ENCODE measurements at regions not wholly inside any gene's neighbourhood (a gene's known extent, or its start where the extent isn't known, plus 50 kb on each side); places are given as distances from the start of the nearest gene placed in this dataset.

DNA sequence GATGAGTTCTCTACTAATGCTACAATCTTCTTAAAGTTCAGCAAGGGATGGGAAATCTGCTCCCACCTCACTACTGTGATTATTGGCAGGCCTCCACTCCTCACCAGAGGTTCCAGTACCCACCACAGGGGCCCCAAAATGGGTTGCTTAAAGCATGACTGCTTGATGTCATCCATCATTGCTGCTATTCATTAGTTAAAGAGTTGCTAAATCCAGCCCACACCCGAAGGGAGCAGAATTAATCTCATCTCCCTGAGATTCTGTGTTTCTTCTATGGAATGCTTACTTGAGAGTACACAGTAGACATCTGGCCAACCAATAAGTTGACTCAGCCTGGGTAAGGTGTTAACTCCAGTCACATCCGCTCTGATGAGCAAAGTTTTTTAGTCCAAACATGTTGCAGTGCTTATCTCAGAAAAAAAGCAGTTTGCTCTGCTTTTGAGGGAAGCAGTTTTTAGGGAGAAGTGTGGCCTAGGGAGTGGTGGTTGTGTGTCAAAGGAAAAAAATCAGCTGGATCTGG lies 690.2 kb upstream of the POU3F3 start:
- DNase-seq (ENCODE audit: low read depth) = no peak

- no peak for DNase-seq (ENCODE audit: low read depth)
Observed at GRCh38 chr2:104164721-104165252, 689.1 kb upstream of the POU3F3 start.

GRCh38 chr2:104177179-104177578 lies 676.7 kb upstream of the POU3F3 start:
- no peak for DNase-seq (ENCODE audit: low read depth)

GRCh38 chr2:104179644-104180043 lies 674.3 kb upstream of the POU3F3 start:
- no peak for DNase-seq (ENCODE audit: low read depth)

GRCh38 chr2:104200533-104201168 lies 653.3 kb upstream of the POU3F3 start:
- DNase-seq (ENCODE audit: low read depth) = no peak

GRCh38 chr2:104213758-104214157 lies 640.2 kb upstream of the POU3F3 start:
- DNase-seq (ENCODE audit: low read depth) = no peak

DNA sequence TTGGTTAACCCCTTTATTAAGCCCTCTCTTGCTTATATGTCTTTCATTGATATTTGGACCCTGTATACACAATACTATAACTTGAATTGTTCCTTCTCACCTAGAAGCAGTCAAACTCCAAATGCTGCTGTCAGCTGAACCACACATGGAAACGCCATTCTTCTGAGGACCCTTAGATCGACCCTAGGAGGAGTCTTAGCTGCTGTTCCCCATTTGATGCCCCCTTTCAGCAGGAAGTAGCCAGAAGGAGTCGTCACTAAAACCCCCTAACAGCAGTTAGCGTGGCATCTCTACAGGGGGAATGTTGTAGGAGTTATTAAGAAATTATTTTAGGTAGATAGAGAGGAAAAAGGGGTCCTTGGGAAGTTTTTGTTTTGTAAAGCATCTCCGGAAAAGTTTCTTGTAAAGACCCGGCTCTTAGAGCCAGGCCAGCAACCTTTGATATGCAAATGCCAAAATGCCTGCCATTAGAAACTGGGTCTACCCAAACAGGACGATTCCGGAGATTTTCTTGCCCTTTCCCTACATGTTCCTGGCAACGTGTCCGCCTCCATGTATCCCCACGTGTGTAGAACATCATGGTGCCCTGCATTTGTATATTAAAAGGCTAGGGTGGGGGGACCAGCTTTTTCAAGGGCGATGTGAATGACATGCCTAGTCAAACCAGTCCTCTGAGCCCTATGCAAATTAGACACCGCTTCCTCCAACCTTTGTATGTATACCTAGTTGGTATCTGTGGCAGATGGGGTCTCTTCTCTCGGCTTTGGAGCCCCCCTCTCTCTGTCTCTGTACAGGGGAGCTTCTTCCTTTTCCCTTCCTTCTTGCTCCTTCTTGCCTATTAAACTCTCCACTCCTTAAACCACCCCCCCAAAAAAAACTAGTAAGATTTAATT lies 638.4 kb upstream of the POU3F3 start:
- DNase-seq (ENCODE audit: low read depth) = no peak

GRCh38 chr2:104233591-104233990 lies 620.3 kb upstream of the POU3F3 start:
- no peak for DNase-seq (ENCODE audit: low read depth)

- no peak for DNase-seq (ENCODE audit: low read depth)
Observed at GRCh38 chr2:104236491-104236890, 617.4 kb upstream of the POU3F3 start.

DNA sequence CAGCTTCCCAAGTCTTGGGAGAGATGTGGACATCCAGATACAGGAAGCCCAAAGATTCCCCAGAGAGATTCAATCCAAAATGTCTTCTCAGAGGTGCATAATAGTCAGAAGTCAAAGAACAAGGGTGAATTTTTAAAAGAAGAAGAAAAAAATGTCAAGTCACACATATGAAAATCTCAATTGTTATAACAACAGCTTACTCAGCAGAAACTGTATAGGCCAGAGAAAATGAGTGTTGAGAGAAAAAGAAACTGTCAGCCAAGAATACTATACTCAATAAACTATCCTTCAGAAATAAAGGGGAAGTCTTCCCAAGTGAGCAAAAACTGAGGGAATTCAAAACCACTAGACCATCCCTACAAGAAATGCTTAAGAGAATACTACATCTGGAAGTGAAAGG lies 612.9 kb upstream of the POU3F3 start:
- no peak for DNase-seq (ENCODE audit: low read depth)

- no peak for DNase-seq (ENCODE audit: low read depth)
Observed at GRCh38 chr2:104249629-104250028, 604.3 kb upstream of the POU3F3 start.

GRCh38 chr2:104250635-104251034 lies 603.3 kb upstream of the POU3F3 start:
- no peak for DNase-seq (ENCODE audit: low read depth)

DNA sequence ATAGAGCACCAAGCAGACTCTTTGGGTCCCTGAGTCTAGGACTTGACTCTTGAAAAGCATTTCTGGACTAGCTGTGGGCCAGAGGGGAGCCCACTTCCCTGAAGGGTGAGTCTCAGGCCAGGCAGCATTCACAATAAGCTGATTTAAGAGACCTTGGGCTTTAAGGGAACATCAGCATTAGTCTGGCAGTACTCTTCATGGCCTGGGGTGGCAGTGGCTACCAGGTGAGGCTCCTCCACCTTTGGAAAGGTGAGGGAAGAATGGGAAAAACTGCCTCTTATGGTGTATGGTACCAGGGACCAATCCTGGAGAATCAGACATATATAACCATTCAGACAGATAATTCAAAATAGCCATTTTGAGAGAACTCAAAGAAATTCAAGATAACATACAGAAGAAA lies 599.9 kb upstream of the POU3F3 start:
- DNase-seq (ENCODE audit: low read depth) = no peak

GRCh38 chr2:104262714-104263113 lies 591.2 kb upstream of the POU3F3 start:
- DNase-seq (ENCODE audit: low read depth) = no peak

GRCh38 chr2:104279646-104280045 lies 574.3 kb upstream of the POU3F3 start:
- no peak for DNase-seq (ENCODE audit: low read depth)

DNA sequence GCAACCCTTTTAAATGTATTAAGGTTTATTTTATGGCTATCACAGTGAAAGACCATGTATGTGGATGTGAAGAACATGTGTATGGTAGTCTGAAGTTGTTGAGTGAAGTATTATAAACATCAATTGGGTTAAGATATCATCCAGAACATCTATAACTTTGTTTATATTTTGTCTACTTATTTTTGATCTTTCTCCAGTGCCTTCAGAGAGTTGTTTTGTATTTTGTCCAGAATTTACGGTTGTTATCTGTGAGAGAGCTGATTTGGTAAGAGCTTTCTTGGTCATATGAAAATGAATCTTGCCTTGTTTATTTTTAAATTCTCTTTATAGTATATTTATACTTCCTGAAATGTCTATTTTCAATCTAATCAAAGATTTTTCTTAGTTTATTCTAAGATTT lies 573.7 kb upstream of the POU3F3 start:
- no peak for DNase-seq (ENCODE audit: low read depth)

- no peak for DNase-seq (ENCODE audit: low read depth)
Observed at GRCh38 chr2:104286841-104287240, 567.1 kb upstream of the POU3F3 start.

- no peak for DNase-seq (ENCODE audit: low read depth)
Observed at GRCh38 chr2:104289651-104290565, 564.0 kb upstream of the POU3F3 start.

DNA sequence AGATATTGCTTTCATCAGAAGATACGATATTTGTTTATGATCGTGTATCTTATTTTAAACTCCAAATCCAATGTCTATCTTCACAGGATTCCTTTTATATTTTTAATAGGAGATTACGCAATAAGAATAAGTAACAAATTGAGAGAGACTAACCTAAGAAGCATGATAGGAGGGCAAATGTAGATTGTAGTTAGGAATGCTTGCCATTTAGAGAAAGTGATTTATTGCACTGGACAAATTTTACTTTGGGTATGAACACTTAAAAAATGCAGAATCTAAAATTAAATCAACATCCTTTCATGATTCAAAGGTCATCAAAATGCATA lies 563.4 kb upstream of the POU3F3 start:
- DNase-seq (ENCODE audit: low read depth) = no peak

- DNase-seq (ENCODE audit: low read depth) = no peak
Observed at GRCh38 chr2:104312684-104313083, 541.2 kb upstream of the POU3F3 start.

GRCh38 chr2:104318001-104318665 lies 535.8 kb upstream of the POU3F3 start:
- no peak for DNase-seq (ENCODE audit: low read depth)
